ENCODE measurements at regions not wholly inside any gene's neighbourhood (a gene's known extent, or its start where the extent isn't known, plus 50 kb on each side); places are given as distances from the start of the nearest gene placed in this dataset.

DNA sequence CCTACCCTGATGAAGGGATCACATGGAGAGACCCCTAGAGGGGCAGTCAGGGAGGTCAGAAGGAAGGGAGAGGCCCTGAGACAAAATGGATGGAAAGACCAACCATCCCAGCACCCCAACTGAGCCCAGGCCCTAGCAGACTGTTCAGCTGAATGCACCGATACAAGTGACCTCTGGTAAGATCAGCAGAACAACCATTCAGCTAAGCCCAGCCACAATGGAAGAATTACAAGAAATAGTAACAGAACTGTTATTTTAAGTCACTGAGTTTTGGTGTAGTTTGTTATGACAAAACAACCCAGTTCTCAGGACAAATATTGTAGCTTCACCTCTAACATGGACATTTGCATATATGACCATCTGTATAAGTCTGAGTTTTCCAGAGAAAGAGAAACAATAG lies 210.4 kb upstream of the SVIL start:
- intact Hi-C loops (cut with DNase I), result no loop called here
- no peak for FAIRE-seq
- no peaks in the 10 kb centered on the region for H3K36me3 ChIP-seq (ENCODE audit: control insufficient read depth in 2 of 3, insufficient read depth in 3 of 3, low read length in 3 of 3)

DNA sequence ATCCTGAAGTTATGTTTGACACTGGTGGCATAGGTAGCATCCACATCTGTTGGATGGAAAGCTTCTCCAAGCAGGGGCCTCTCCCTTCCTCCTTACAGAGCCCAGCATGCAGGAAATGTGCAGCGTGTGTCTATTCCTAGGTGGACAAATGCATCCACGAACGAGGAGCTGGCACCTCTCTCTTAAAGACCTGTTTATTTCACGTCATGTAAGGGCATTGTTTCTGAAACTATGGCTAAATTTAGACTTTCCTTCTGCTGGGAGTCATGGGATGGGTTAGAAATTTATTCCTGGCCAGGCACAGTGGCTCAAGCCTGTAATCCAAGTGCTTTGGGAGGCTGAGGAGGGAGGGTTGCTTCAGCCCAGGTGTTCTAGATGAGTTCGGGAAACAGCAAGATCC lies 208.4 kb upstream of the SVIL start:
- DNase-seq, result peak in 1 of 5 donors; percentile 3
- H3K9me3 ChIP-seq (ENCODE audit: control insufficient read depth in 2 of 3, insufficient read depth in 1 of 3, low read length in 3 of 3), result peaks cover 0 to 5% (median 0%) of the 10 kb centered on the region in 3 donors
- no peak overlapping the region for H3K9ac ChIP-seq (ENCODE audit: low read length in 3 of 3)

More for the DNA sequence above, 210.4 kb upstream of the SVIL start:
- Histone ChIP-seq H3K9me3 (ENCODE audit: control insufficient read depth in 2 of 3, insufficient read depth in 1 of 3, low read length in 3 of 3) (peaks cover 0 to 5% (median 0%) of the 10 kb centered on the region in 3 donors), H3K27ac (ENCODE audit: low read depth in 2 of 2, low read length in 2 of 2) (no peak overlapping the region), H3K4me1 (ENCODE audit: control insufficient read depth in 2 of 3, insufficient read depth in 2 of 3, low read depth in 1 of 3, low read length in 3 of 3) (peaks cover 0 to 14% (median 10%) of the 10 kb centered on the region in 3 donors), H3K27me3 (ENCODE audit: control insufficient read depth, insufficient read depth, low read length) (no peaks in the 10 kb centered on the region), H3K9ac (ENCODE audit: low read length in 3 of 3) (no peak overlapping the region), H3K4me3 (ENCODE audit: low read length in 3 of 3) (no peak overlapping the region)
- peak in 1 of 5 donors; percentile 8 for DNase-seq
- TF ChIP-seq, protein P1, sequence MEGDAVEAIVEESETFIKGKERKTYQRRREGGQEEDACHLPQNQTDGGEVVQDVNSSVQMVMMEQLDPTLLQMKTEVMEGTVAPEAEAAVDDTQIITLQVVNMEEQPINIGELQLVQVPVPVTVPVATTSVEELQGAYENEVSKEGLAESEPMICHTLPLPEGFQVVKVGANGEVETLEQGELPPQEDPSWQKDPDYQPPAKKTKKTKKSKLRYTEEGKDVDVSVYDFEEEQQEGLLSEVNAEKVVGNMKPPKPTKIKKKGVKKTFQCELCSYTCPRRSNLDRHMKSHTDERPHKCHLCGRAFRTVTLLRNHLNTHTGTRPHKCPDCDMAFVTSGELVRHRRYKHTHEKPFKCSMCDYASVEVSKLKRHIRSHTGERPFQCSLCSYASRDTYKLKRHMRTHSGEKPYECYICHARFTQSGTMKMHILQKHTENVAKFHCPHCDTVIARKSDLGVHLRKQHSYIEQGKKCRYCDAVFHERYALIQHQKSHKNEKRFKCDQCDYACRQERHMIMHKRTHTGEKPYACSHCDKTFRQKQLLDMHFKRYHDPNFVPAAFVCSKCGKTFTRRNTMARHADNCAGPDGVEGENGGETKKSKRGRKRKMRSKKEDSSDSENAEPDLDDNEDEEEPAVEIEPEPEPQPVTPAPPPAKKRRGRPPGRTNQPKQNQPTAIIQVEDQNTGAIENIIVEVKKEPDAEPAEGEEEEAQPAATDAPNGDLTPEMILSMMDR (IDR thresholded peaks at IDR 0.05; ENCODE audit: borderline replicate concordance, extremely low read depth, insufficient read depth), result no peak

DNA sequence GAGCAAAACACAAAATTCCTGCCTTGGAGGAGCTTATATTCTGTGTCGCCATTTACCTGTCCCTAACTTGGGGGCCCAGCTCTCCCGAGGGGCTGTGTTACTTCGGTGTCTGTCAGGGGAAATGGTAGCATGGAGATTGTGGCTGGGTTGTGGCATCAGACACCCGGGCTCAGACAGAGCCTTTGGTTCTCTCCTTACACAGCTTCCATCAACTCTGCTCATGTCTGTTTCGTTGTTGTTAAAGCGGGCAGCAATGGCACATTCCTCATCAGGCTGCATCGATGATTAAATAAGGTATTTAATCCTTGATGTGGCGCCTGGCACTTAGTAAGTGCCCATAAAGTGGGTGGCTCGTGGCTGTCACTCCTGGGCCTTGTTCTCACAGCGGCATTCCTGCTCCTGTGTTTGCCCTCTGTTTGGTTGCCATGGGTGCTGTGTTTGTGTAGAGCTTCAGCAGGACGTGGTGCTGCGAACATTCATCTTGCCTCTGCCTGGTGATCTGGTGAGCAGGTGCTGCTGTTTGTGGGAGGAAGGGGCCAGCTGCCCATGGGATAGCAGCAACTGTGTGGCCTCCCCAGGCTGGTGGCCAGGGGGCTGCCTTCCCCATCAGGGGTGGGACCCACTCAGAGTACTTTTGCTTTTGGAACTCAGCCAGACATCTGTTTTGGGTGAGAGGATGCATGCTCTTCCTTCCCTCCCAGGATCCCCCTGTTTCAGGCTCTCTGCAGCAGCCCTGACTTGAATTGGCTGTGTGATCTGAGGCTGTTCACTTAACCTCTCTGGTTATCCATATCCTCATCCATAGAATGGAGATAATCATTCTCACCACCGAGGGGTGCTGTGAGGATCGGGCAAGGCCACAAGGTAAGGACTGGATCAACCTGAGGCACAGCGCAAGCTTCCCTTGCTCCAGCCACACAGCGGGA lies 207.2 kb upstream of the SVIL start:
- no peak for FAIRE-seq

More for the DNA sequence above, 208.4 kb upstream of the SVIL start:
- intact Hi-C loops (cut with DNase I), result no loop called here
- no peaks in the 10 kb centered on the region for H3K27me3 ChIP-seq (ENCODE audit: control insufficient read depth, insufficient read depth, low read length)
- H3K4me3 ChIP-seq (ENCODE audit: low read length in 3 of 3), result no peak overlapping the region
- TF ChIP-seq, protein P1 (IDR thresholded peaks at IDR 0.05; ENCODE audit: borderline replicate concordance, extremely low read depth, insufficient read depth), result no peak
- H3K27ac ChIP-seq (ENCODE audit: low read depth in 2 of 2, low read length in 2 of 2), result no peak overlapping the region
- H3K36me3 ChIP-seq (ENCODE audit: control insufficient read depth in 2 of 3, insufficient read depth in 3 of 3, low read length in 3 of 3), result no peaks in the 10 kb centered on the region
- no peak for FAIRE-seq
- H3K4me1 ChIP-seq (ENCODE audit: control insufficient read depth in 2 of 3, insufficient read depth in 2 of 3, low read depth in 1 of 3, low read length in 3 of 3), result peaks cover 0 to 23% (median 20%) of the 10 kb centered on the region in 3 donors

More for the DNA sequence above, 207.2 kb upstream of the SVIL start:
- Histone ChIP-seq H3K27ac (ENCODE audit: low read depth in 2 of 2, low read length in 2 of 2) (peak overlapping the region in 1 of 2 donors; percentile 84), H3K4me1 (ENCODE audit: control insufficient read depth in 2 of 3, insufficient read depth in 2 of 3, low read depth in 1 of 3, low read length in 3 of 3) (peaks cover 0 to 23% (median 20%) of the 10 kb centered on the region in 3 donors), H3K36me3 (ENCODE audit: control insufficient read depth in 2 of 3, insufficient read depth in 3 of 3, low read length in 3 of 3) (no peaks in the 10 kb centered on the region), H3K27me3 (ENCODE audit: control insufficient read depth, insufficient read depth, low read length) (no peaks in the 10 kb centered on the region), H3K4me3 (ENCODE audit: low read length in 3 of 3) (no peak overlapping the region), H3K9ac (ENCODE audit: low read length in 3 of 3) (no peak overlapping the region), H3K9me3 (ENCODE audit: control insufficient read depth in 2 of 3, insufficient read depth in 1 of 3, low read length in 3 of 3) (peaks cover 0 to 5% (median 0%) of the 10 kb centered on the region in 3 donors)
- TF ChIP-seq, protein P1 (IDR thresholded peaks at IDR 0.05; ENCODE audit: borderline replicate concordance, extremely low read depth, insufficient read depth), result no peak
- peak in 4 of 5 donors; percentile 75 to 83 (median 80) for DNase-seq
- intact Hi-C loops (cut with DNase I), result no loop called here

Measured in kidney (tissue), 13 donors.